ENCODE measurements at regions not wholly inside any gene's neighbourhood (a gene's known extent, or its start where the extent isn't known, plus 50 kb on each side); places are given as distances from the start of the nearest gene placed in this dataset.

GRCh38 chr3:43786102-43786501 is 95.4 kb downstream of the ABHD5 start:
- Histone ChIP-seq H3K27me3 (ENCODE audit: insufficient read depth, poor library complexity, severe bottlenecking) (no peaks in the 10 kb centered on the region), H3K4me3 (replicated peaks; ENCODE audit: insufficient read depth, low read length) (no peak overlapping the region), H3K27ac (replicated peaks) (no peak overlapping the region)
- no peak for DNase-seq (ENCODE audit: low read depth in 1 of 2, low spot score in 1 of 2)
- no peak for TF ChIP-seq SPI1 (IDR thresholded peaks at IDR 0.05; ENCODE audit: borderline replicate concordance, low read depth)
- no peak for TF ChIP-seq POLR2AphosphoS5 (IDR thresholded peaks at IDR 0.05; ENCODE audit: low read depth)
- TF ChIP-seq, protein P1, sequence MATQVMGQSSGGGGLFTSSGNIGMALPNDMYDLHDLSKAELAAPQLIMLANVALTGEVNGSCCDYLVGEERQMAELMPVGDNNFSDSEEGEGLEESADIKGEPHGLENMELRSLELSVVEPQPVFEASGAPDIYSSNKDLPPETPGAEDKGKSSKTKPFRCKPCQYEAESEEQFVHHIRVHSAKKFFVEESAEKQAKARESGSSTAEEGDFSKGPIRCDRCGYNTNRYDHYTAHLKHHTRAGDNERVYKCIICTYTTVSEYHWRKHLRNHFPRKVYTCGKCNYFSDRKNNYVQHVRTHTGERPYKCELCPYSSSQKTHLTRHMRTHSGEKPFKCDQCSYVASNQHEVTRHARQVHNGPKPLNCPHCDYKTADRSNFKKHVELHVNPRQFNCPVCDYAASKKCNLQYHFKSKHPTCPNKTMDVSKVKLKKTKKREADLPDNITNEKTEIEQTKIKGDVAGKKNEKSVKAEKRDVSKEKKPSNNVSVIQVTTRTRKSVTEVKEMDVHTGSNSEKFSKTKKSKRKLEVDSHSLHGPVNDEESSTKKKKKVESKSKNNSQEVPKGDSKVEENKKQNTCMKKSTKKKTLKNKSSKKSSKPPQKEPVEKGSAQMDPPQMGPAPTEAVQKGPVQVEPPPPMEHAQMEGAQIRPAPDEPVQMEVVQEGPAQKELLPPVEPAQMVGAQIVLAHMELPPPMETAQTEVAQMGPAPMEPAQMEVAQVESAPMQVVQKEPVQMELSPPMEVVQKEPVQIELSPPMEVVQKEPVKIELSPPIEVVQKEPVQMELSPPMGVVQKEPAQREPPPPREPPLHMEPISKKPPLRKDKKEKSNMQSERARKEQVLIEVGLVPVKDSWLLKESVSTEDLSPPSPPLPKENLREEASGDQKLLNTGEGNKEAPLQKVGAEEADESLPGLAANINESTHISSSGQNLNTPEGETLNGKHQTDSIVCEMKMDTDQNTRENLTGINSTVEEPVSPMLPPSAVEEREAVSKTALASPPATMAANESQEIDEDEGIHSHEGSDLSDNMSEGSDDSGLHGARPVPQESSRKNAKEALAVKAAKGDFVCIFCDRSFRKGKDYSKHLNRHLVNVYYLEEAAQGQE (IDR thresholded peaks at IDR 0.05; ENCODE audit: insufficient replicate concordance, low read depth) = no peak
- TF ChIP-seq, protein P2, sequence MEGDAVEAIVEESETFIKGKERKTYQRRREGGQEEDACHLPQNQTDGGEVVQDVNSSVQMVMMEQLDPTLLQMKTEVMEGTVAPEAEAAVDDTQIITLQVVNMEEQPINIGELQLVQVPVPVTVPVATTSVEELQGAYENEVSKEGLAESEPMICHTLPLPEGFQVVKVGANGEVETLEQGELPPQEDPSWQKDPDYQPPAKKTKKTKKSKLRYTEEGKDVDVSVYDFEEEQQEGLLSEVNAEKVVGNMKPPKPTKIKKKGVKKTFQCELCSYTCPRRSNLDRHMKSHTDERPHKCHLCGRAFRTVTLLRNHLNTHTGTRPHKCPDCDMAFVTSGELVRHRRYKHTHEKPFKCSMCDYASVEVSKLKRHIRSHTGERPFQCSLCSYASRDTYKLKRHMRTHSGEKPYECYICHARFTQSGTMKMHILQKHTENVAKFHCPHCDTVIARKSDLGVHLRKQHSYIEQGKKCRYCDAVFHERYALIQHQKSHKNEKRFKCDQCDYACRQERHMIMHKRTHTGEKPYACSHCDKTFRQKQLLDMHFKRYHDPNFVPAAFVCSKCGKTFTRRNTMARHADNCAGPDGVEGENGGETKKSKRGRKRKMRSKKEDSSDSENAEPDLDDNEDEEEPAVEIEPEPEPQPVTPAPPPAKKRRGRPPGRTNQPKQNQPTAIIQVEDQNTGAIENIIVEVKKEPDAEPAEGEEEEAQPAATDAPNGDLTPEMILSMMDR (IDR thresholded peaks at IDR 0.05; ENCODE audit: insufficient read depth, low read length) = no peak
- no peak for TF ChIP-seq GABPA (IDR thresholded peaks at IDR 0.05; ENCODE audit: low read depth)

- Histone ChIP-seq H3K4me3 (replicated peaks; ENCODE audit: insufficient read depth, low read length) (no peak overlapping the region), H3K27ac (replicated peaks) (no peak overlapping the region), H3K27me3 (ENCODE audit: insufficient read depth, poor library complexity, severe bottlenecking) (no peaks in the 10 kb centered on the region)
- no peak for DNase-seq (ENCODE audit: low read depth in 1 of 2, low spot score in 1 of 2)
- TF ChIP-seq, protein P2 (IDR thresholded peaks at IDR 0.05; ENCODE audit: insufficient read depth, low read length) = no peak
- TF ChIP-seq GABPA (IDR thresholded peaks at IDR 0.05; ENCODE audit: low read depth) (no peak), SPI1 (IDR thresholded peaks at IDR 0.05; ENCODE audit: borderline replicate concordance, low read depth) (no peak), POLR2AphosphoS5 (IDR thresholded peaks at IDR 0.05; ENCODE audit: low read depth) (no peak)
- TF ChIP-seq, protein P1 (IDR thresholded peaks at IDR 0.05; ENCODE audit: insufficient replicate concordance, low read depth) = no peak
These were observed 96.0 kb downstream of the ABHD5 start for GRCh38 chr3:43786526-43787305.

DNA sequence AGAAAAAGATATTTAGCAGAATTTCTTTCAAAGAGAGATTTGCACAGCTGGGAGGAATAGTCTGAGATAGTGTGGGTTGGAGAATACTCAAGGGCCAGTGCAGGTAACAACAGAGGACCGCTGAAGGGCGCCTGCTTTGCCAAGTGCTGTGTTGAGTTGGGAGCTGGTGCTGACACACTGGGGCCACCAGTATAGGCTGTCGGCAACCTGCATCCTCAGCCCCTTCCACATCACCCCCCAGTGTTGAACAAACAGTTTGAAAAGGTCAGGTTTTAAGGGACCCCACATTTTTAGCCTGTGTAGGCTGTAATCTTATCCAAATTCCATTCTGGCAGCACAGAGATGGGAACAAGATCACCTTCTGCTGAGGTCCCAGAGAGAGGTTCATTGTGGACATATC is 96.6 kb downstream of the ABHD5 start:
- DNase-seq (ENCODE audit: low read depth in 1 of 2, low spot score in 1 of 2) = no peak
- H3K4me3 ChIP-seq (replicated peaks; ENCODE audit: insufficient read depth, low read length) = no peak overlapping the region
- H3K27me3 ChIP-seq (ENCODE audit: insufficient read depth, poor library complexity, severe bottlenecking) = no peaks in the 10 kb centered on the region
- no peak overlapping the region for H3K27ac ChIP-seq (replicated peaks)
- TF ChIP-seq, protein P1 (IDR thresholded peaks at IDR 0.05; ENCODE audit: insufficient replicate concordance, low read depth) = no peak
- TF ChIP-seq POLR2AphosphoS5 (IDR thresholded peaks at IDR 0.05; ENCODE audit: low read depth) = no peak
- TF ChIP-seq GABPA (IDR thresholded peaks at IDR 0.05; ENCODE audit: low read depth) = no peak
- TF ChIP-seq, protein P2 (IDR thresholded peaks at IDR 0.05; ENCODE audit: insufficient read depth, low read length) = no peak
- no peak for TF ChIP-seq SPI1 (IDR thresholded peaks at IDR 0.05; ENCODE audit: borderline replicate concordance, low read depth)

Data from HL-60 (cell line).